Astrocyte of the hippocampus (primary cell): ENCODE measurements at regions not wholly inside any gene's neighbourhood (a gene's known extent, or its start where the extent isn't known, plus 50 kb on each side); places are given as distances from the start of the nearest gene placed in this dataset.

Experiments
- DNase-seq: peaks from one replicate; pipeline ENCODE4 v3.0.0; 2011; ENCODE audit warnings: low read depth, low spot score

DNA sequence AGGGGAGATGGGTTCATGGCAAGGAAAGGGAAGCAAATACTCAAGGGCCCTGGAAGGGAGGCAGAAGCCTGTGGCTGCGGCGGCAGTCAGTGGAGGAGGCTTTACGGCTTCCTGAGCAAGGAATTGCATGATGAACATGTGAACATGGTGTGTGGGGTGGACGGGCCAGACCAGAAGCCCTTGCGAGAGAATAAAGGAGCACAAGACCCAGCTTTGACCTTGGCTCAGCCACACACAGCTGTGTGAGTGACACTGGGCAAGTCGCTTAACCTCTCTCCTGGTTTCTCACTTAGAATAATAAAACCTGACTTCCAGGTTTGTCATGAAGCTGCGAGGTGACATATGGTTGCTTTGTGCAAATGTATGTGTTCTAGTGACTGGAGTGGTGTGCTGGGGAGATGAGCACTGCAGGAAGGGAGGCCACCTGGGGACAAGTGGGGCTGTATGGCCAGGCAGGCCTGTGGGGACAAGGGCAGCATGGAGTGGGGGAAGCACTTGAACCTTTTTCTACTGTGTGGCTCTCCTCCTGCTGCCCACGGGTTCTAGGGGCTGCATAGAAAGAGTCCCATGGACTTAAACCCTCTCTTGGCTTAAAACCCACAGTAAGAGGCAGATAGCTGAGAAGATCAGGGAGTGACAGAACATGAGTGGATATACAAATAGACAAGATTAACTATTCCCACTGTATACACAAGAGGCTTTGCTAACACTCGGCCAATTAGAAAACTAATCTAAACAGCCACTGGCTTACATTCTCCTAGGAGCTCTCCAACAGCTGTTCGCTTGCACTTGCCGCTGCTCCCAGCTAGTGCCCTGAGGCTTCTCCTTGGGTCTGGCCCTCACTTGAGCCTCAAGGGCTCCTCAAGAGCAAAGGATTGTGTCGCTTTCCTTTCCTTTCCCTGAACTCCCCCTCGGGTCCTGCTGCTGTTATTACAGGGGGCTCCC, 67.3 kb upstream of the CDON start:
- no peak for DNase-seq

DNA sequence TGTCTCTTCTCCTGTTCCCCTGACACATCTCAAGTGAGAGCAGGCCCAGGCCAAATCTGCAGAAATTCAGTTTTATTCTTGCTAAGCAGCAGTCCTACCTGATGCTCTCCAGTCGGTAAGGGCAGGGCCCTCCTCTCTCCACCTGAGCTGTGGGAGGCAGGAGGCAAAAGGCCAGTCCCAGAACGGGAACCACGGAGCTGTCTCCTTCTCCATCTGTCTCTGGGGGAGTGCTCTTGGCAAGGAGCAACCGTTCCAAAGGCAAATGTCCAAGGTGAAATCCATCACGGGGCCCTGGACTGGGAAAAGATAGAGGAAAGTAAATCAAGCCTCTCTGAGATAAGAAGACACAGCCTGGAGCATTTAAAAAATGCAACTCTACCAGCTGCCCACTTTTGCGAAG, 65.2 kb upstream of the CDON start:
- no peak for DNase-seq

DNA sequence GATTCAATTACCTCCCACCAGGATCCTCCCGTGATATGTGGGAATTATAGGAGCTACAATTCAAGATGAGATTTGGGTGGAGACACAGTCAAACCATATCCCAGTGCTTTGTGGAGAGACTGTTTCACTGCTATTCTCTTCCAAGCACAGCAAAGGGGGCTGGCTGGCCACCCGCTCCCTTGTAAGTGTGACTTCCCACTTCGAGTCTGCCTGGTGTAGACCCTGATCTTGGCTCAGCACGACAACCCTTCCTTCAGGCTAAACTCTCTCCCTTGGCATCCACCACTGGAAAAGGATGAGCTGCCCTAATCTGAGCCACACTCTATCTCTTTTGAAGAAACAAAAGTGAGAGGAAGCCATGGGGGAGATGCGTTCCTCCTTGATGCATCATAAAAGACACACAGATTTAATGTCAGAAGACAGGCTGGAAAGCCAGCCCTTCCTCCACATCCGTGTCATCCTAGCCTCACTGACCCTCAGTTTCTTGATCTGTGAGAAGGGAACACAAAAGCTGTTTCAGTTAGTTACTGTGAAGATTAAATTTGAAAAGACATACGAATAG, 64.7 kb upstream of the CDON start:
- DNase-seq: no peak

DNA sequence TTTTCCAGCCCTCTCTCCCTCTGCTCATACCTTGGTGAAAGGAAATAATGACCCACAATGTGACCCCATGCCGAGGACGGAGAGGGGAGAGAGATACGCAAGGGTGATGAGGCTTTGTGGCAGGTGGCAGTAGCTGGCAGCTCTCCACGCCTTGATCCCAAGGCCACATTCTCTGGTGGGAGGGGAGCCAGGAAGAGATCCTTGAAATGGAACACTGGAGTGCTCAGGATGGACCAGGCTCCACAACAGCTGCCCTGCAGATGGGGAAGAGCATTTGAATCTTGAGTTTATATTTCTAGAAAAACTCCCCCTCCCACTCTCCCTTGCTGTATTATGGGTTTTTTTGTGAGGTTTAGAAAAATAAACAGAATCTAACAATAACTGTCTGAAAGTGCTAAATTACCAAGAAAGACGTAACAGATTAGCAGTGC, 61.6 kb upstream of the CDON start:
- DNase-seq: no peak

DNA sequence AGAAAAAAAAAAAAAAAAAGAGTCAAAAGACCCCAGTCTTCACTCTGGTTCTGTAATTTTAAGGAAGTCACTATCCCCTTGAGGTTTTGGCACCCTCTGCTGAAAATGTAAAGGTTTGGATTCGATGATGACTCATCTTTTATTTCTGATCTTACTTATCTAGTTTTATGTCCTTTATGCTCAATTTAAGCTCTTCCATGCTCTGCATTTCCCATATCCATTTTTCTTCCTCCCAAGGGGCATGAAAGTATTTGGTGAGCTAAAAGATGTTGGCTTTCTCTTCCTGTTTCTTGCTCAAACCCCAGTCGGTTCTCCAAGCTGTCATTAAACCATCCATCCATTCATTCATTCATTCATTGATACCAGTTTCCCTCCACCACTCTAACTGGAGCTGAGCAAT, 61.0 kb upstream of the CDON start:
- no peak for DNase-seq

DNA sequence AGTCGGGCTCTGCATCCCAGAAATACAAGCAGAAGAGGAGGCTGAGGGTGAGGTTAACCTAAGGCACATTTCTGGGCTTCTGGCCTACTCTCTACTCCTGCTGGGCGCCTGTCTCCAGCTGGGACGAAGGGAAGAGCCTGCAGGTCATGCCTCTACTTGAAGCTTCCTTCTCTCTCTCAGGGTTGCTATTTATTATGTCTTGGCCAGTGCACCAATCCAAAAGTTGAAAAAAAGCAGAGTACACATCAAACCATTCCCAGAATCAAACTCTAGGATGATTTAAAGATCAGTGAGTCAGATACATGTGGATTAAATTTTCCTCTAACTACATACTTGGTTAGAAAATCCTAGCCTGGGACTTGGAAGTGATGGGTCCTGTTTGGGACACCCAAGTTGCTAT, 60.2 kb upstream of the CDON start:
- DNase-seq: no peak

DNA sequence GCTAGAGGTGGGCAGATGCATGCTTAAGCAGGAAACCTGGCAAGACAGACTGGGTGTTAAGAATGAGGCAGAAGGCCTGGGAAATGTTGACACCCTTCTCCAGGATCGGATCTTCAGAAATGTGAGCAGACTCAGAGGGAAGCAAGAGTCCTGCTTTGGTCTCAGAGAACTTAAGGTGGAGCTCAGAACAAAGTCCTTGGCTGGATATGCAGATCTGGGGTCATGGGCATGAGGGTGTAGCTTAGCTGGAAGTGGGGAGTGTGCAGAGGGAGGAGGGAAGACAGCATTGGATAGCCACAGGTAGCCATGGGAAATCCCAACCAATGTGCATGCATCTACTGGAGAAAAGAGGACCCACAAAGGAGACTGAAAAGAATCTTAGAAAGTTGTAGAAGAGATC, 58.6 kb upstream of the CDON start:
- DNase-seq: no peak

DNA sequence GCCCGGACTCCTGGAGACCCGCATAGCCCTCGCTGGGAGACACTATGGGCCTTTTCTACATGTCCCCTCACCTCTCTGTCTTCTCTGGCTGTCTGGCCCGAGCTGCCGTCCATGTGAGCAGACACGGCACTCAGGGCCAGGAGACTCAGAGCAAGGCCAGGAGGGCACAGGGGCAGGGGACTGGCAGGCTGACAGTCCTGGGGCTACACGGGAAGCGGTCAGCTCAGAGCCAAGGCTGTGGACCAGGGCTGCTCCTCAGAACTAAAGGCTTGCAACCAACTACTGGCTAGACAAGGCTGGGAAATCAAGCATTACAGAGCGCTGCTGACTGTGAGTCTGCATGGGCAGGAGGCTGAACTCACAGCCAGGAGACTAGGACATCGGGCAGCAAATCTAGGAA, 56.1 kb upstream of the CDON start:
- DNase-seq: no peak

DNA sequence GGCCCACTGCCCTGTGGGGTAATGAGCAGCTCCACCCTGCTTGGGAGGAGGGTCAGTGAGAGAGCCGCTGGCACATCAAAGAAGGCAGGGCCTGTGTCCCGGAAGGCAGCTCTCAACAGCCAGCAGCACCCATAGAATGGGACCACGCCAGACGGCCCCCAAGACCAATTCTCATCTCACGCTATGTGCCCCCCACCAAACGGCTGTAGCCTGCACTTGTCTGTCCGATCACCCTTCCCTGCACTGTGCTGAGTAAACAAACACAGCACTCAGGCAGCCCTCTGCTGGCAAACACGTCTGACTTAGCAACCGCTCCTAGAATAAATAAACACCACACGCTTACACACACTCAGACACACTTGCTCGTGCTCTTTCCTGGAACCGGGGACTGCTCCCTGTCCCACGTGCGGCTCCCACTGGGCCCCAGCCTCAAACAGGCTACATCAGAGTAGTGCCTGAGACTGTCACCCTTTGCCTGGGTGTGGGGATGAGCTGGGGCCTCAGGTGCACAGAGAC, 53.2 kb upstream of the CDON start:
- peak; percentile 83 for DNase-seq

DNA sequence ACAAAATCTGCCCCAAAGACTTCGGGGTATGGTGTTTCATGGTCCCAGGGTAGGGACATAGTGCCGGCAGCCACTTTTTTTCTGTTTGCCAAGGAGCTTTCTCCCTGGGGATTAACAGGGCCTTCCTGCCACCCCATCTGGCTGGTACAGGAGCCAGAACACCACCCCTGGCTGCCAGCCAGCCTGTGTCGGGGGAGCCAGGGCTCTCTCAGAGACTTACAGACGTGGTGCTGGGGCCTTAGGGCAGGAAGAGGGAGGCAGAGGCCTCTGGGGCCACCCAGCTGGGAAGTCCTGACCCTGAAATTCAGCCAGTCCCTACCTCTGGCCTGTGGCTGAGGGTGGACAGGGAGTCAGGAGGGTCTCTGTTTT, 52.4 kb upstream of the CDON start:
- DNase-seq: peak; percentile 55

DNA sequence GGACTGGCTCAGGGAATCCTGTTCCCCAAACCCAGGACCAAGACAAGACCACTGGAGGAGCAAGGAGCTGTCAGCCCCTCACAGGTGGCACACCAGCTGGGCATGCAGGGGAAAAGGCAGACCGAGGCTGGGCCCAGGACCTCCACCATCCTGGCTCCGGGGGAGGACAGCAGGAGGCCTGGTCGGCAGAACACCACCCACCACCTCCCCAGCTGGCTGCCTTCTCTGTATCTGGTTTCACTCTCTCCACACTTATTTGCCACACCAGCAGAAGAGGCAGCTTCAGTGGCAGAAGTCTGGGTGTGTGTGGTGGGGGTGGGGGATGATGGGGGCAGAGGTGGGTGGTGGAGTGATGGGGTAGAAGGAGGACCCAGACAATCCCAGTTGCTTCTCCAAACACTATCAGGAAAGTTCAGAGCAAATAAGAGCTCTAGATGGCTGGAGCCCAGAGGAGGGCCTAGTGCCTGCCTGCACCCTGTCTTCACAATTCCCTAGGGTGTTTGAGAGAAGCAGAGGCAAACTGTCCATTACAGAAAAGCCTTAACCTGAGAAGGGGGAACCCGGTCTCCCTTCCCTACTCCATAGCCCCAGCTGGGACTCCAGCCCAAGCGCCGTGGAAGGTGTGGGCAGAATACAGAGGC, 51.9 kb upstream of the CDON start:
- DNase-seq: no peak

DNA sequence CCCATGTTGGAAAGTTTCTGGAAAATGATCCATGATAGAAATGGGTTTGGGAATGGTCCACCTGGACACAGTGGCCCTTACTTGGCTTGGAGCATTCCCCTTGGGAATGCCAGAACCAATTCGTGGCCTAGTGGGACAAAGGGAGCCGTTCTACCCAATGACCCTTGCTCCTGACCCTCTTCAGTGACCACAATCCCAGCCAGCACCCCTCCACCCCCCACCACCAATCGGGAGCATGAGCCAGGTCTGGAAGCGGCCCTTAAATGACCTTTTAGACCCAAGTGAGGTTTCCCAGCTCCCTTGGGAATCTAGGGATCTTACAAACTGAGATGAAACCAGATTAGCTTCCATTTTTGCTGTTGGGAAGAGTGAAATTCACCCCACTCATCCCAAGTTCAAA, 51.3 kb upstream of the CDON start:
- DNase-seq: no peak

DNA sequence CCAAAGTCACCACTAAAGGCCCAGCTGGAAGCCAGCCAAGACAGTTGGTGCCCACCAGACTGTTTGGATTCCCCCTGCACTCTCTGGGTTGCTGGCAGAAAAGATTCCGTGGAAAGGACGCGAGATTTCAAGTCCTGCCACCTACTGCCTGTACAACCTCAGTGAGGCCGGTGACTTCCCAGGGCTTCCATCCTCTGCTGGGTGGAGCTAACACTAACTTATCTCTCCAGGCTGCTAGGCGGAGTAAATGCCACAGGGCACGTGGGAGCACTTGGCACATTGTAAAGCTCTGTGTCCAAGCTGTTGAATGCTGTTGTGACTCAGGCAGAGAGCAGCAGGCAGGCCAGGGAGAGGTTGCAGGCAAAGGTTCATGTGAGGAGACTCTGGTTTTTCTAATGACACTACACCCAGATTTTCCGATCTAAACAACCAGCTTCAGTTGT, 50.9 kb upstream of the CDON start:
- DNase-seq: peak; percentile 95

DNA sequence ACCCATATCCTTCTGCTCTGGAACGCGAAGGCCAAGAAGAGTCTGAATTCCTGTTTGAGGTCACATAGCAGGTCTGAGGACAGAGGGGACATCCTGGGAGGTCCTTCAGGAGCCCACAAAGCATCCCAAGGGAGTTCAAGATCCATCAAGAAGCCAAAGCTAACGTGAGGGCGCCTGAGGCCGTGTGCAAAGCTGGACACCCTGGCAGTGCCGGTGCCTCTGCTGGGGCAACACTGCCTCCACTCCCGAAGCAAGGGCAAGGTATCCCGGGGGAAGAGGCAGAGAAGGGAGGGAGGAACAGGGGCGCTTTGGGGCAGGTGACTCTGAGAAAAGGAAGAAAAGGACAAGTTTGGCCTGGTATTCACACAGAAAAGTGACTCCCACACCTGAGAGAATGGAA, 50.3 kb upstream of the CDON start:
- no peak for DNase-seq

DNA sequence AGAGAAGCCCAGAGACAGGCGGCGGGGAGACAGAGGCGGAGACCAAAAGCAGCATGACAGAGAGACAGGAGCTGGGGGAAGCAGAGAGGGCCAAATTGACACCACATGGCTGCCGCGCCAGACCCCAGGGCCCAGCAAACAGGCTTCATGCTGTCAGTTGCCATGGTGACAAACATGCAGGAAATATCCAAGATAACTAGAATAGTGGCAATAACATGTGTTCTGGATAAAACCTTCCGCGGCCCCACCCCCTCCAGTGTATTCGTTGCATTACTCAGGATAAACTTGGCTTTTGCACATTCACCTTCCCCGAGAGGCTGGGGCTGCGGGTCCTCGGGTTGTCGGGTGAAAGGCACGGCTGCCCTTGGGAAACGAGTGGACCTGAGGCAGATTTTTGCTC, 49.9 kb upstream of the CDON start:
- no peak for DNase-seq
